VCaP (cell line): ENCODE measurements at regions not wholly inside any gene's neighbourhood (a gene's known extent, or its start where the extent isn't known, plus 50 kb on each side); places are given as distances from the start of the nearest gene placed in this dataset.

Source experiments
- H3K27ac ChIP-seq: fragments of 450-650 bp; 2 replicates; pipeline ENCODE4 v1.5.1; 2017
- CTCF ChIP-seq: fragments of 450-650 bp; conservative IDR thresholded peaks from 2 replicates; pipeline ENCODE4 v1.5.1; 2017; ENCODE audit warnings: mild to moderate bottlenecking, moderate library complexity

GRCh38 chr12:124229520-124229919, 65.4 kb upstream of the RFLNA start:
- no peak overlapping the region for H3K27ac ChIP-seq
- no peak for TF ChIP-seq CTCF

GRCh38 chr12:124230117-124230757, 64.7 kb upstream of the RFLNA start:
- H3K27ac ChIP-seq: no peak overlapping the region
- TF ChIP-seq CTCF: no peak

GRCh38 chr12:124230789-124231188, 64.1 kb upstream of the RFLNA start:
- H3K27ac ChIP-seq: no peak overlapping the region
- TF ChIP-seq CTCF: no peak

- no peak for TF ChIP-seq CTCF
- H3K27ac ChIP-seq: peak overlapping the region; percentile 86
Observed at GRCh38 chr12:124231980-124232653, 62.8 kb upstream of the RFLNA start.

GRCh38 chr12:124232654-124232987, 62.3 kb upstream of the RFLNA start:
- H3K27ac ChIP-seq: peak overlapping the region; percentile 86
- TF ChIP-seq CTCF: no peak

- TF ChIP-seq CTCF: no peak
- H3K27ac ChIP-seq: peak overlapping the region; percentile 86
Observed at GRCh38 chr12:124233041-124233796, 61.7 kb upstream of the RFLNA start.

GRCh38 chr12:124233846-124234640, 60.9 kb upstream of the RFLNA start:
- no peak overlapping the region for H3K27ac ChIP-seq
- TF ChIP-seq CTCF: no peak
